ENCODE measurements at regions not wholly inside any gene's neighbourhood (a gene's known extent, or its start where the extent isn't known, plus 50 kb on each side); places are given as distances from the start of the nearest gene placed in this dataset.

DNA sequence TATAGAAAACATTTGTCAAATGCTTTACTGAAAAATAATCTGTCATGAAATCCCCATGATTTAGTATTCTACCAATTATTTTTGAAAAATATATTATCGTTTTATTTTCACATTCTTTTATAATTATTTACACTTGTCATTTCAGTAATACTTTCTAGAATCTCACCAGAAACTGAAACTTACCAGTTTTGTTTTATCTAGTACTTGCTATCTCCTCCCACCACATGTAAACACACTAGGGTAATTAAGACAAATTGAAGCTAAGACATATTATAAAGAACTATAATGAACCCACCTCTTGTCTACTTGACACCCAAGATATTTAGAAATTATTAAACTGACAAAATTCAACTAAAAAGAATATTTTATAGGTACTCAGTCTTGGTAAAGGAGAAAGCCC is 51.5 kb upstream of the GRM3 start:
- Mint-ChIP-seq H3K27ac (ENCODE audit: unreplicated experiment) (no peak overlapping the region), H3K36me3 (ENCODE audit: low read depth) (no peaks in the 10 kb centered on the region)

DNA sequence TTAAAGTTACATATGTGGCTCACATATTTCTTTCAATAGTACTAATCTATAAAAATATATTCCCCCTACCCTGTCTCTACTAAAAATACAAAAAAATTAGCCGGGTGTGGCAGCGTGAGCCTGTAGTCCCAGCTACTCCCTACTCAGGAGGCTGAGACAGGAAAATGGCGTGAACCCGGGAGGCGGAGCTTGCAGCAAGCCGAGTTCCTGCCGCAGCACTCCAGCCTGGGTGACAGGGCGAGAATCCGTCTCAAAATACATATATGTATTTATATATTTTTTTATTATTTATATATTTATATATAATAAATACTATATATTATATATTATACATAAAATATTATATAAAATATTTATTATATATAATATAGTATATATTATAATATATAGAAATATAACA is 69.7 kb upstream of the GRM3 start:
- peaks cover 18% of the 10 kb centered on the region for H3K9me3 Mint-ChIP-seq
- H3K27me3 Mint-ChIP-seq (ENCODE audit: low read depth): no peaks in the 10 kb centered on the region
- no peak overlapping the region for H3K4me3 Mint-ChIP-seq
- TF ChIP-seq, protein P1, sequence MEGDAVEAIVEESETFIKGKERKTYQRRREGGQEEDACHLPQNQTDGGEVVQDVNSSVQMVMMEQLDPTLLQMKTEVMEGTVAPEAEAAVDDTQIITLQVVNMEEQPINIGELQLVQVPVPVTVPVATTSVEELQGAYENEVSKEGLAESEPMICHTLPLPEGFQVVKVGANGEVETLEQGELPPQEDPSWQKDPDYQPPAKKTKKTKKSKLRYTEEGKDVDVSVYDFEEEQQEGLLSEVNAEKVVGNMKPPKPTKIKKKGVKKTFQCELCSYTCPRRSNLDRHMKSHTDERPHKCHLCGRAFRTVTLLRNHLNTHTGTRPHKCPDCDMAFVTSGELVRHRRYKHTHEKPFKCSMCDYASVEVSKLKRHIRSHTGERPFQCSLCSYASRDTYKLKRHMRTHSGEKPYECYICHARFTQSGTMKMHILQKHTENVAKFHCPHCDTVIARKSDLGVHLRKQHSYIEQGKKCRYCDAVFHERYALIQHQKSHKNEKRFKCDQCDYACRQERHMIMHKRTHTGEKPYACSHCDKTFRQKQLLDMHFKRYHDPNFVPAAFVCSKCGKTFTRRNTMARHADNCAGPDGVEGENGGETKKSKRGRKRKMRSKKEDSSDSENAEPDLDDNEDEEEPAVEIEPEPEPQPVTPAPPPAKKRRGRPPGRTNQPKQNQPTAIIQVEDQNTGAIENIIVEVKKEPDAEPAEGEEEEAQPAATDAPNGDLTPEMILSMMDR (conservative IDR thresholded peaks at IDR 0.05): no peak
- H3K27ac Mint-ChIP-seq (ENCODE audit: unreplicated experiment): no peak overlapping the region
- no peaks in the 10 kb centered on the region for H3K36me3 Mint-ChIP-seq (ENCODE audit: low read depth)
- H3K4me1 Mint-ChIP-seq: no peaks in the 10 kb centered on the region
- DNase-seq (ENCODE audit: low read depth, low spot score): no peak

More for the DNA sequence above, 51.5 kb upstream of the GRM3 start:
- H3K9me3 Mint-ChIP-seq: peaks cover 9% of the 10 kb centered on the region
- DNase-seq (ENCODE audit: low read depth, low spot score): no peak
- TF ChIP-seq, protein P1 (conservative IDR thresholded peaks at IDR 0.05): no peak
- no peaks in the 10 kb centered on the region for H3K27me3 Mint-ChIP-seq (ENCODE audit: low read depth)
- H3K4me3 Mint-ChIP-seq: no peak overlapping the region
- no peaks in the 10 kb centered on the region for H3K4me1 Mint-ChIP-seq

DNA sequence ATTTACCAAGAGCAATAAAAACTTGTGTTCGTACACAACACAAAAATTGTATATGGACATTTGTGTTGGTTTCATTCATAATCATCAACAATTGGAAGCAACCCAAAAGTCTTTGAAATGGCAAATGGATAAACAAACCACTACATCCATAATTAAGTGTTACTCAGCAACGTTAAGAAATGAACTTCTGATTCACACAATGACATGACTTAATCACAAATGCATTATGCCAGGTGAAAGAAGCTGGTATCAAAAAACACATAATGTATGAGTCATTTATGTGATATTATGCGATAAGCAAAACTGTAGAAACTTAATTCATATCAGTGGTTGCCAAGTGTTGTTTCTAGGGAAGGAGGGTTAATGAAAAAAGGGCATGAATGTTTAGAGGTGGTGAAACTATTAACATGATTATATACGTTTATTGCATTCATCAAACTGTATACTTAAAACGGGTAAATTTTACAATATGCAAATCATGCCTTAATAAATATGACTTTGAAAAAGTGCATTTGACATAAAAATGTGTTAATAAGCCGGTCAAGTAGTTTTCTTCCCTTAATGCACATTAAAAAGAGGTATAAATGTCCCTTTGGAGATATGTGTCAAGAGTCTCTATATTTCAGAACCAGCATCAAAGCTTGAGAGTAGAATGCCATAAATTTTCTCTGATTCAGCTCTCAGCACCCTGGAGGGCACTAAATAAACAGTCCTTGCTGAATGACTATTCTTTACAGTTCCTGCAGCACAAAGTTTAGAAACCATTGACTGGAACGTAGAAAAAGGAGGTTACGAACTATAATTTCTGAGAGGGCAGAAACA is 84.8 kb upstream of the GRM3 start:
- Mint-ChIP-seq H3K9me3 (no peaks in the 10 kb centered on the region), H3K27ac (ENCODE audit: unreplicated experiment) (no peak overlapping the region), H3K27me3 (ENCODE audit: low read depth) (no peaks in the 10 kb centered on the region), H3K36me3 (ENCODE audit: low read depth) (no peaks in the 10 kb centered on the region), H3K4me3 (no peak overlapping the region), H3K4me1 (no peaks in the 10 kb centered on the region)
- TF ChIP-seq, protein P1 (conservative IDR thresholded peaks at IDR 0.05): no peak
- no peak for DNase-seq (ENCODE audit: low read depth, low spot score)

DNA sequence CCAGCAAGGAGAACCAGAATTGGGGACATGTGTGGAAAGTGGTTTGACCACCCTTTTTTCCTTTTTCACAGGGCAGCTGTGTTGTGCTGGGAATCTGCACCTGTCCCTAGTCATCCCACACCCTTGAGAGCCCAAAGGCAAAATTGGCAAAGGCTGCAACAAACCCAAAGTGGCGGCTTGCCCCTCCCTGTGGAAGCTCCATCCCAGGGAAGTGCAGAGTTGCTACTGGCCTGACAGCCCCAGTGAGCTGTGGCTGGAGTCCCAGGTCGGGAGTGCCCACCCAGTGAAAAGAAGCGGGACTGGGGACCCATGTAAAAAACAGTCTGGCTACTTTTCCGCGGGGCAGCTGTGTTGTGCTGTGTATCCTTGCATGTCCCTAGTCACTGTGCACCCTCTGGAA is 109.1 kb upstream of the GRM3 start:
- TF ChIP-seq, protein P1 (conservative IDR thresholded peaks at IDR 0.05): no peak
- Mint-ChIP-seq H3K36me3 (ENCODE audit: low read depth) (no peaks in the 10 kb centered on the region), H3K27me3 (ENCODE audit: low read depth) (no peaks in the 10 kb centered on the region), H3K9me3 (peaks cover 3% of the 10 kb centered on the region), H3K4me3 (no peak overlapping the region), H3K4me1 (no peaks in the 10 kb centered on the region), H3K27ac (ENCODE audit: unreplicated experiment) (no peak overlapping the region)
- no peak for DNase-seq (ENCODE audit: low read depth, low spot score)

DNA sequence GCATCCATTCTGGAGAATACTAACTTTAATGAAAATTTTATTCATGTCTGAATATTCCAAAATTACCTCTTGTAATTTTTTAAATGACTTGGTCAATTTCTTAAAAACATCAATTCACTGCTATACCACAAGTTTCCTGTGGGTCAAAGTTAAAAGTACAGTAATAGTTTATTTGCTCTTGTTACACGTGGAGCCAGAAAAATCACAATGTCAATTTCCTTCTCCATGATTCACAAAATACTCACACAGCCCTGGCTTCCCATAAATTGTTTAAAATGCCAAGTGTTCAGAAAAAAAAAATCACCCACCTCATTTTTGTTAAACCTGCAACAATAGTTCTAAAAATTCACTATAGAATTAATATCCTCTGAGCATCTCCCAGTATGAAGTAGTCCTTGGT is 139.5 kb upstream of the GRM3 start:
- Mint-ChIP-seq H3K27me3 (ENCODE audit: low read depth) (no peaks in the 10 kb centered on the region), H3K9me3 (no peaks in the 10 kb centered on the region), H3K27ac (ENCODE audit: unreplicated experiment) (no peak overlapping the region), H3K4me3 (no peak overlapping the region), H3K4me1 (no peaks in the 10 kb centered on the region), H3K36me3 (ENCODE audit: low read depth) (no peaks in the 10 kb centered on the region)
- TF ChIP-seq, protein P1 (conservative IDR thresholded peaks at IDR 0.05): no peak
- DNase-seq (ENCODE audit: low read depth, low spot score): no peak

Data from neural crest cell (in vitro differentiated cells).